Dermis blood vessel endothelial cell (primary cell): ENCODE measurements at regions not wholly inside any gene's neighbourhood (a gene's known extent, or its start where the extent isn't known, plus 50 kb on each side); places are given as distances from the start of the nearest gene placed in this dataset.

Experiments used
- DNase-seq: peaks from one replicate; pipeline ENCODE4 v3.0.0; 2010

DNA sequence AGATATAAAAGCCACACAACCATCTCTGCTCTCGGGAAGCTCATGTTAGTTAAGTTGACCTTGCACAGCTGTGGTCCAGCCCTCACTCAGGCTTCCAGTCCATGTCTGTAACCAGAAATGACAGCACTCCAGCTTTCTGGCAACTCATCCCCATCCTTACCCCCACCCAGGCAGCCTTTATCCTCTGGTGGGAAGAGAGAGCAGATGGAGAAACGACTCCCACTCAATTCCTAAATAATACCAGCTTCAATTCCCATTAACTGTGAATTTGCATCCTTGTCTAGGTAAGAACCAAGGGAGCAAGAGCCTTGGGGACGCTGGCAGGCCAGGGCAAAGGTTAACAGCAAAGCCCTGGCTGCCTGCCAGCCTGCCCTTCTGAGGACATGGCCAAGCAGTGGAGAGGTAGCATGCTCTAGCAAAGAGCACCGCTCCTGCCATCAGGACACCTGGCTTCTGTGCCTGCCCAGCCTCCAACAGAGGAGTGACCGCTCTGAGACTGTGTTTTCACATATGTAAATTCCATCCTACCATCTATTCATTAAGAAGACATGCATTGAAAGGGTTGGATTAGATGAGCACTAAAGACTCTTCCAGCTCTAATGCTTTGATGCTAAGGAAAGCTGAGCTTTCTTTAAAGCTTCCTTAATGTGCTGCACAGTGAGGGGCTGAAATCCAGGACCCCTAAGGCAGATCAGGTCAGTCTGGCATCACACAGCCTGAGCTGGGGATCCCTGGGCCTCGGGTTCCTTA is 236.1 kb downstream of the GRIN2B start:
- DNase-seq = no peak

GRCh38 chr12:13744561-13744960 is 236.8 kb downstream of the GRIN2B start:
- DNase-seq = no peak

GRCh38 chr12:13740149-13740545 is 241.3 kb downstream of the GRIN2B start:
- DNase-seq = no peak

DNA sequence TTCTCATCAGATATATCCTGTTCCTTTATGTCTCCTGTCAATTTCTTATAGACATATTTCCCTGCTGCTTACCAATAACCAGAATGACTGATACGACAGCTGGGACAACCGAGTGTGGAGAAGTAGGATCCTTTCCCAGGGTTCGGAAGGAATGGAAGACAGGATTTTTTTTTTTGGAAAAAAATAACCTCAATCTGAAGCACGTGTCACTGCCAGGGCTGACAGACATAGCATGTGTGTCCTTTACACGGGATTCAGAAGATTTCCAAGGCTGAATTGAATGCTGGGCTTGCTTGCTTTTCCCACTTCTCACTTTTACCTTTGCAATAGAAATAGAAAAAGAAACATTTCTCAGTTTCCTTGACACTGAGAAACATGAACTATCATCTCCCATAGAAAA is 245.7 kb downstream of the GRIN2B start:
- DNase-seq = no peak

GRCh38 chr12:13734584-13735152 is 246.7 kb downstream of the GRIN2B start:
- no peak for DNase-seq

- DNase-seq = no peak
These were observed 253.7 kb downstream of the GRIN2B start for GRCh38 chr12:13727707-13728195.

DNA sequence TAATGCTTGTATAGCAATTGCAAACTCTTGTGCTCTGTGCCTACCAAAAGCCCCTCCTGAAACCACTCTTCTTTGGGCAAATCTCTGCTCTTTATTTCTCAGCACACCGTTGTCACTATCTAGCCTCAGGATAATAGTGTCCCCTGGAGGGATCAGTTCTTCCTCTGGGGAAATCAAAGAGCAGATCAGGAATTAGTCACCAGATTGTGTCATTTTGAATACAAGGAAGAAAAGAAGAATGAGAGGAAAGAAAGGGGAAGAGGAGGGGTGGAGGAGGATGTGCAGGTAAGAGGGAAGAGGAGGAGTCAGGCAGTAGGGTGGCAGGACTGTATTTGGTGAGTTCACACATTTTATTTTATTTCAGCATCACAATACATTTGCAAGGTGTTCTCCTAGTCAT is 256.4 kb downstream of the GRIN2B start:
- DNase-seq = no peak

DNA sequence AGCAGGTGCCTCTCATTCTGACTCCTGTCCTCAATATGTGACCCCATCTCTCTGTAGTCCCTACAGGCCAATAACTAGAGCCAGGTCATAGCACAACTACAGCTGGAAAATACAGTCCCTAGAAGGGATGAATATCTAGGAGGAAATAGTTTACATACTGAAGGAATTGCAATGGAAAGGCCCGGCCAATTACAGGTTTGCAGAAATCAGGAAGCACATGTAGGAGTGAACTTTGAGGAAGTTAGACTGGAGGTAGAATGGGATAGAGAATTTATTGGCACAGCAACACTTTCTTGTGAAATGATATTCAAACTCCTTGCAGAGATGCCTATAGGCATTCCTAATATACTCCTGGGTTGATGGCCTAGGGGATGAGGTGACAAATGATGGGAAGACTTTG is 257.3 kb downstream of the GRIN2B start:
- DNase-seq = no peak

DNA sequence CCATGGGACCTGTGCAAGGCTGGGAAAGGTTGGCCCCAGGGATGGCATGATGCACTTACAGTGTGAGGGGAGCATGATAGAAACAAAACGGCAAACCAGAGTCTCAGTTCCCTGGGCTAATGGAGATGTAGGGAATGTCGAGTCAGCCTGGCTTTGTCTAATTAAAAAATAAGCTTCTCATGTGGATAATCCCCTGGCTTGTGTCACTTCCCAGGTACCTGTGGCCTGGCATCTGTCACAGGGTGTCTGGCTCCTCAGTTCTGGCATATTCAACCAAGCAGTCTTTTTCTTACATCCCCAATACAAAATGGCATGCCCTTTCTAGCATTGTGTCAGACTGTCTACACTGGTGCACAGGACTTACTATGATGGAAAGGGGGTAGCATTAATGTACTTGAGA is 261.4 kb downstream of the GRIN2B start:
- DNase-seq = no peak

- DNase-seq = no peak
These were observed 263.1 kb downstream of the GRIN2B start for GRCh38 chr12:13718271-13718670.

DNA sequence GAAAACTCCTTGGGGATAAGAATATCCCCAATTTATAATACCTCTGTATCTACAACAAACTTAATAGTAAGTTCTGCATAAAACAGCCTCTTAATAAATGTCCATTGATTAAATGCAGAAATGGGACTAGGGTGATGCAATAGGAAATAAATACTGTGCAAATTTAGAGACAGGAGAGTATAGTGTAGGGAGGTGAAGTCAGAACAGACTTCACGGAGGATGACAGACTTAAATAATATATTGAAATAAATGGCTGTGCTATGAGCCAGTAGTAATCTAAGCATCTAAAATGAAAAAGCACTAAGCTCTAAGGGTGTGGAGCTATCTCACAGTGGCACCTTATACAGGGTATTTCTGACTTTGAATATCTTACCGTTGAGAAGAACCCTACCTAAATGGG is 265.3 kb downstream of the GRIN2B start:
- no peak for DNase-seq

- no peak for DNase-seq
These were observed 267.6 kb downstream of the GRIN2B start for GRCh38 chr12:13713556-13714410.

DNA sequence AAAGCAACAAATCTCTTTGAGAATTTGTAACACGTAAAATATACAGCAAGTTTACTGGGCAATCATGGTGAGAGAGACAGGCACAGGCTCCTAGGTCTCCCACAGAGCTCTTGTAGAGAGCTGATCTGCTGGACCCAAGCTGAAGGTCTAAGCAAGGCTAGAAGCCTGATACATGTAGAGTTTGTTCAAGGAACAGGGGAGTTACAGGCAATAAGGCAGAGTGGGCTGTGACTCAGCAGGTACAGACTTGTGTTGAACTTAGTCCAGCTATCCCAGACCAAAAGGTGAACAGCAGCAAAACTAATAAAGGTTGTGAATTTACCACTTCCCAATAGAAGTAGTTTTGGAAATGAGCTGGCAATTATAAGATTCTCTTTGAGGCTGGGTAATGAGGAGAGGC is 273.6 kb downstream of the GRIN2B start:
- no peak for DNase-seq

GRCh38 chr12:13702381-13702780 is 279.0 kb downstream of the GRIN2B start:
- DNase-seq = no peak

- DNase-seq = no peak
These were observed 279.9 kb downstream of the GRIN2B start for GRCh38 chr12:13701502-13701901.

GRCh38 chr12:13697973-13698372 is 283.4 kb downstream of the GRIN2B start:
- DNase-seq = no peak

DNA sequence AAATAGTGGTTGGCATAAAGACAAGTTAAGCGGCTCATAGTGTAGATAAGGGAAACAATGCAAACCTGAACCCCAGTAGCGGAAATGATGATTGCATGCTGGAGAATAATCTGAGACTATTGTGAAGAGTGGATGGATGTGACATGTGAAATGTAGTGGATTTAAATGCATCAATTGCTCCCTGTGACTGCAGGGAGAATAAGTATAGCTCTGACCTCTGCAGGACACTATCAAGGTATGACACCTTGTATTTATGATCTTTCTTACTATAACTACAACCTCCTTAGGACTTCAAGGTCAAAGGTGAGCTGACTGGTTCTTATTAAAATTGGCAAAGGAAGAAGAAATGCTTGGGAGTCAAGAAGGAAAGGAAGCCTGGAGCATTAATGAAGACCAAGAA is 285.6 kb downstream of the GRIN2B start:
- no peak for DNase-seq

DNA sequence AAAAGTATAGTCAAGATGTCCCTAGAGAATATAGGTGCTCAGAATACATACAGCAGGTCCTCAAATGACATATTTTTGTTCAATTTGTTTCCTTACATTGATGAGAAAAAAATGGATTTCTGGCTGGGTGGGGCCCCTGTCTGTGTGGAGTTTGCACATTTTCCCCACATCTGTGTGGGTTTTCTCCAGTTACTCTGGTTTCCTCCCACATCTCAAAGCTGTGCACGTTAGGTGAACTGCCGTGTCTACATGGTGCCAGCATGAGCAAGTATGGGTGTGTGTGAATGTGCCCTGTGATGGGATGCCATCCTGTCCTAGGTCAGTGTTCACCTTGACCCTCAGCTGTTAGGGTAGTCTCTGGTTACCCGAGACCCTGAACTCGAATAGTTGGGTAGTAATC is 289.1 kb downstream of the GRIN2B start:
- DNase-seq = no peak

GRCh38 chr12:13691598-13691997 is 289.8 kb downstream of the GRIN2B start:
- no peak for DNase-seq

DNA sequence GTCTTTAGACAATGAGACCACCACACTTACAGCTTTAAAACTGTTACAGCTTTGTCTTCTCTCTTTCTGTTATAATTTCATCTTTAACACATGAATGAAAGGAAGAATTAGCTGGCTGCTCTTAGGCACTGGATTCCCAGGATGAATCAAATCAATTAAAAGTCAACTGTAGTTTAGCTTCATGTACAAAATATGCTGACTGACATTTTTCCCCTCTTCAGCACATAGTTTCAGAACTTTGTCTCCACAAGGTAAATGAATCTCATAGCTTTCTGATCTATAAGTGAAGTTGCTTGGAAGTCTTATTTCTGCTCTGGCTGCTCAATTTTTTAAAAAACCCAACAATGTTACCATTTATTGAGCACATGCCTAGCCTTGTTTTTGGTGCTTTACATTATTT is 293.8 kb downstream of the GRIN2B start:
- DNase-seq = no peak

- DNase-seq = no peak
These were observed 295.1 kb downstream of the GRIN2B start for GRCh38 chr12:13686260-13686659.

GRCh38 chr12:13680916-13681315 is 300.5 kb downstream of the GRIN2B start:
- DNase-seq = no peak

DNA sequence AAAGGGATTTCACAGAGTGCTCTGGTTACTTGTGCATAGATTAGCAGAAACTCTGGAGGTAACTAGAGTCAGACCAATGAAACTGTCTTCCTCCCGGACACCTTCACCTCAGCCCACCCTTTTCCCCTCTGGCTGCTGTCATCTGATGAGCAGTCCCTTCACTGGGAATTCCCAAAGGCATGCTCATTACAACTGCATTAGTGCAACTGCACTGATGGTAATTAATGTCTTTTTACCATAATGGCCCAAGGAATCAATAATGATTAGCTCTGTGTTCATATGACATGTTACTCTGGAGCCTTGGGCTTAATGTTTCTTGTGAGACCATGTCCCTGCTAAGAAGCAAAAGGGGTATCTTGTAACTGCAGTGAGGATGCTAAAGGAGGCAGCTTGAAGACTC is 304.5 kb downstream of the GRIN2B start:
- no peak for DNase-seq
